Testis (tissue), 2 donors: ENCODE measurements at regions not wholly inside any gene's neighbourhood (a gene's known extent, or its start where the extent isn't known, plus 50 kb on each side); places are given as distances from the start of the nearest gene placed in this dataset.

Experiments
- DNase-seq: peaks from one replicate; pipeline ENCODE4 v3.0.0-alpha.2; 2019
- H3K27ac ChIP-seq, 2 donors: fragments of 200-600 bp; sonication (generic); one replicate each; pipeline ENCODE4 v1.5.1; 2019
- H3K27me3 ChIP-seq: fragments of 200-600 bp; sonication (generic); one replicate; pipeline ENCODE4 v1.5.1; 2019
- H3K36me3 ChIP-seq: fragments of 200-600 bp; sonication (generic); one replicate; pipeline ENCODE4 v1.5.1; 2017; ENCODE audit warnings: low read depth; ENCODE audit errors: missing control alignments
- H3K4me1 ChIP-seq: fragments of 200-600 bp; sonication (generic); one replicate; pipeline ENCODE4 v1.5.1; 2019
- H3K4me3 ChIP-seq, 2 donors: fragments of 200-600 bp; sonication (generic); one replicate each; pipeline ENCODE4 v1.5.1; 2017 to 2019
- H3K9me3 ChIP-seq: fragments of 200-600 bp; sonication (generic); one replicate; pipeline ENCODE4 v1.5.1; 2017
- CTCF ChIP-seq, 3 experiments: fragments of 450-650 bp in 2 of 3; fragments of 200-600 bp in 1 of 3; sonication (generic) in 1 of 3; IDR thresholded peaks; one replicate each; pipeline ENCODE4 v1.5.1; 2016 to 2019; ENCODE audit warnings: antibody characterized with exemption in 3 of 3, mild to moderate bottlenecking in 2 of 3, moderate library complexity in 1 of 3
- POLR2A ChIP-seq: fragments of 450-650 bp; IDR thresholded peaks from one replicate; pipeline ENCODE4 v1.6.1; 2017; ENCODE audit warnings: antibody characterized with exemption, mild to moderate bottlenecking, moderate library complexity
- WGBS, 2 donors: methylation state at CpG; one replicate each; pipeline ENCODE4 v1.1.5; 2018; 5-methylcytosine and 5-hydroxymethylcytosine counted together
- intact Hi-C: fragments of 100-400 bp; cut with DNase I; formaldehyde crosslinking; loops from one replicate; pipeline ENCODE4 v1.15.1; 2023; ENCODE audit warnings: low total_unique reads

GRCh38 chr5:73370640-73371583 is 77.7 kb downstream of the FOXD1 start:
- TF ChIP-seq POLR2A (no peak), CTCF (IDR thresholded peaks at IDR 0.05) (no peak)
- Histone ChIP-seq H3K4me3 (no peak overlapping the region), H3K9me3 (no peaks in the 10 kb centered on the region), H3K36me3 (no peaks in the 10 kb centered on the region), H3K4me1 (no peaks in the 10 kb centered on the region), H3K27ac (no peak overlapping the region), H3K27me3 (no peaks in the 10 kb centered on the region)
- no peak for DNase-seq
- intact Hi-C loops, result no loop called here
- WGBS, 2 donors, result 64 to 65% methylated on average over 12 of the region's 12 CpGs

GRCh38 chr5:73370095-73370494 is 78.5 kb downstream of the FOXD1 start:
- Histone ChIP-seq H3K27ac (no peak overlapping the region), H3K4me1 (no peaks in the 10 kb centered on the region), H3K9me3 (no peaks in the 10 kb centered on the region), H3K36me3 (no peaks in the 10 kb centered on the region), H3K27me3 (no peaks in the 10 kb centered on the region), H3K4me3 (no peak overlapping the region)
- intact Hi-C loops, result no loop called here
- no peak for TF ChIP-seq POLR2A
- no peak for TF ChIP-seq CTCF (IDR thresholded peaks at IDR 0.05)
- DNase-seq, result no peak
- WGBS, 2 donors, result 87 to 88% methylated on average over 5 of the region's 5 CpGs

- Histone ChIP-seq H3K9me3 (no peaks in the 10 kb centered on the region), H3K4me3 (no peak overlapping the region), H3K36me3 (no peaks in the 10 kb centered on the region), H3K4me1 (no peaks in the 10 kb centered on the region), H3K27ac (no peak overlapping the region), H3K27me3 (no peaks in the 10 kb centered on the region)
- 78 to 90% methylated on average over 5 of the region's 5 CpGs for WGBS, 2 donors
- intact Hi-C loops, result no loop called here
- DNase-seq, result no peak
- TF ChIP-seq POLR2A (no peak), CTCF (IDR thresholded peaks at IDR 0.05) (no peak)
Measured at GRCh38 chr5:73369278-73369677, 79.3 kb downstream of the FOXD1 start.

GRCh38 chr5:73367650-73368049 is 80.9 kb downstream of the FOXD1 start:
- WGBS, 2 donors, result 93% methylated on average over 2 of the region's 2 CpGs
- DNase-seq, result no peak
- Histone ChIP-seq H3K36me3 (no peaks in the 10 kb centered on the region), H3K4me3 (no peak overlapping the region), H3K27me3 (no peaks in the 10 kb centered on the region), H3K27ac (no peak overlapping the region), H3K9me3 (no peaks in the 10 kb centered on the region), H3K4me1 (no peaks in the 10 kb centered on the region)
- no peak for TF ChIP-seq POLR2A
- TF ChIP-seq CTCF (IDR thresholded peaks at IDR 0.05), result no peak
- intact Hi-C loops, result no loop called here
